Heart left ventricle (tissue), 13 donors: ENCODE measurements at regions not wholly inside any gene's neighbourhood (a gene's known extent, or its start where the extent isn't known, plus 50 kb on each side); places are given as distances from the start of the nearest gene placed in this dataset.

ENCODE experiments used
- CTCF ChIP-seq, 12 donors: fragments of 200-600 bp; sonication (generic) in 4 of 12; IDR thresholded peaks; one replicate each; pipeline versions ENCODE4 v1.5.0 to v1.8.0; 2018 to 2022; ENCODE audit warnings: antibody characterized with exemption in 12 of 12, mild to moderate bottlenecking in 5 of 12
- POLR2A ChIP-seq, 2 donors: fragments of 450-650 bp; IDR thresholded peaks; one replicate each; pipeline ENCODE4 v1.6.1; 2017; ENCODE audit warnings: antibody characterized with exemption in 2 of 2, mild to moderate bottlenecking in 2 of 2, moderate library complexity in 2 of 2
- donor health status: ischemic (EF 13 %, LVEDD 7.1; RV severe dilation, severe dysfunction).
- donor health status: DM: no; HTN: yes; CAD: no.
- donor health status: DM: no; HTN: no; CAD: no.
- donor health status: ischemic (EF 25% LVEDD 6.9; RV normal size, moderate dysfunction).
- donor health status: ischemic (EF 25% LVEDD 5.7; RV mildly dilated, moderate dysfunction).
- donor health status: ischemic (EF 35%, LVEDD 5.7; RV mildly dilated, moderate dysfunction).
- donor health status: nonischemic (EF 11% LVEDD 7.7; RV severe dilation, severe dysfunction).
- donor health status: DM: yes; HTN: yes; CAD: no.
- donor health status: PGD.
- donor health status: ischemic (EF 29% LVEDD 5.4; RV normal size, mild dysfunction).
- donor health status: nonischemic (EF 23%, LVEDD 6.1; RV moderate dilation, normal function).

GRCh38 chr5:33319841-33320240, 120.9 kb upstream of the TARS1 start:
- no peak for TF ChIP-seq CTCF (IDR thresholded peaks at IDR 0.05)
- TF ChIP-seq POLR2A (IDR thresholded peaks at IDR 0.05), result no peak
